H1 (cell line): ENCODE measurements at regions not wholly inside any gene's neighbourhood (a gene's known extent, or its start where the extent isn't known, plus 50 kb on each side); places are given as distances from the start of the nearest gene placed in this dataset.

Experiments
- CTCF ChIA-PET: fragments of 300-600 bp; sonication (Branson Sonifier 250); formaldehyde crosslinking; loops from one replicate; lab custom pipeline; 2021; ENCODE audit not compliant: partially characterized antibody; lab: Charles Lee
- POLR2A ChIA-PET: fragments of 300-600 bp; sonication (Branson Sonifier 250); formaldehyde crosslinking; loops from one replicate; lab custom pipeline; 2021; ENCODE audit warnings: inconsistent platforms; ENCODE audit not compliant: partially characterized antibody; lab: Charles Lee
- DNase-seq, 2 experiments: peaks; one replicate each; pipeline versions ENCODE4 v3.0.0 to v3.0.0-alpha.2; 2010 to 2022; ENCODE audit warnings: low spot score in 2 of 2, low read depth in 1 of 2, mixed read lengths in 1 of 2
- FAIRE-seq: peaks from 2 replicates; lab custom pipeline; 2011; peaks lifted over from hg19 to GRCh38; lab: Jason Lieb, UNC
- H2AFZ ChIP-seq: 2 replicates; pipeline ENCODE4 v1.8.1; 2012; ENCODE audit warnings: low read length, inconsistent platforms
- H2AK5ac ChIP-seq: 2 replicates; pipeline ENCODE4 v1.6.1; 2013; ENCODE audit warnings: low read depth, low read length
- H2BK120ac ChIP-seq: replicated peaks from 2 replicates; pipeline ENCODE3; 2013; ENCODE audit warnings: low read depth, low read length, inconsistent platforms
- H2BK12ac ChIP-seq: 2 replicates; pipeline ENCODE4 v1.6.1; 2013; ENCODE audit warnings: low read depth, low read length
- H2BK15ac ChIP-seq: 2 replicates; pipeline ENCODE4 v1.6.1; 2013; ENCODE audit warnings: low read length
- H2BK20ac ChIP-seq: 2 replicates; pipeline ENCODE4 v1.6.1; 2013; ENCODE audit warnings: low read length
- H2BK5ac ChIP-seq: 2 replicates; pipeline ENCODE4 v1.6.1; 2013; ENCODE audit warnings: low read depth, low read length
- H3K14ac ChIP-seq: 2 replicates; pipeline ENCODE4 v1.6.1; 2013; ENCODE audit warnings: inconsistent platforms; ENCODE audit not compliant: insufficient read length
- H3K18ac ChIP-seq: 2 replicates; pipeline ENCODE4 v1.6.1; 2013; ENCODE audit warnings: low read length; ENCODE audit errors: extremely low read depth
- H3K23ac ChIP-seq: 2 replicates; pipeline ENCODE4 v1.6.1; 2013; ENCODE audit warnings: inconsistent platforms; ENCODE audit not compliant: insufficient read length
- H3K23me2 ChIP-seq: 2 replicates; pipeline ENCODE4 v1.6.1; 2013; ENCODE audit warnings: low read depth, low read length
- H3K27ac ChIP-seq: 2 replicates; pipeline ENCODE4 v1.6.1; 2011; ENCODE audit warnings: low read depth, low read length, inconsistent platforms
- H3K27me3 ChIP-seq, 4 experiments: replicated peaks in 1 of 4; 1 replicate in 1 of 4; 2 replicates in 3 of 4; pipeline versions ENCODE4 v1.6.1 to v1.8.1; 2011 to 2013; ENCODE audit warnings: low read length in 3 of 4, mild to moderate bottlenecking in 3 of 4, inconsistent platforms in 2 of 4, mixed read lengths in 2 of 4, moderate library complexity in 1 of 4; ENCODE audit not compliant: control insufficient read depth in 3 of 4, insufficient read depth in 3 of 4; ENCODE audit errors: extremely low read depth in 1 of 4
- H3K36me3 ChIP-seq, 4 experiments: 2 replicates each; pipeline versions ENCODE4 v1.6.1 to v1.8.1; 2011 to 2013; ENCODE audit warnings: mild to moderate bottlenecking in 4 of 4, low read length in 3 of 4, moderate library complexity in 2 of 4, control low read depth in 1 of 4, inconsistent platforms in 1 of 4; ENCODE audit not compliant: insufficient read depth in 4 of 4, control insufficient read depth in 2 of 4
- H3K4ac ChIP-seq: replicated peaks from 2 replicates; pipeline ENCODE3; 2013; ENCODE audit warnings: low read length, low read depth, mixed read lengths, inconsistent platforms; ENCODE audit not compliant: insufficient read length
- H3K4me1 ChIP-seq, 4 experiments: replicated peaks in 1 of 4; 1 replicate in 1 of 4; 2 replicates in 3 of 4; pipeline versions ENCODE4 v1.6.1 to v1.8.1; 2011 to 2013; ENCODE audit warnings: low read length in 3 of 4, inconsistent platforms in 2 of 4, mixed read lengths in 1 of 4; ENCODE audit not compliant: insufficient read depth in 4 of 4, control insufficient read depth in 3 of 4
- H3K4me2 ChIP-seq, 2 experiments: 2 replicates each; pipeline versions ENCODE4 v1.6.1 to v1.8.1; 2011 to 2013; ENCODE audit warnings: low read depth in 2 of 2, low read length in 2 of 2, control low read depth in 1 of 2, inconsistent platforms in 1 of 2, mild to moderate bottlenecking in 1 of 2; ENCODE audit not compliant: insufficient read depth in 1 of 2
- H3K4me3 ChIP-seq, 4 experiments: fragments of 200-600, 300-600 bp in 1 of 4; sonication (generic), shearing (Covaris generic), sonication (Bioruptor Twin) in 1 of 4; 2 replicates each; pipeline versions ENCODE4 v1.5.1 to v1.8.1; 2011 to 2016; ENCODE audit warnings: low read length in 4 of 4, low read depth in 3 of 4, control low read depth in 2 of 4, inconsistent platforms in 2 of 4, mild to moderate bottlenecking in 2 of 4, mixed read lengths in 1 of 4, moderate library complexity in 1 of 4; ENCODE audit not compliant: insufficient read depth in 2 of 4; ENCODE audit errors: extremely low read depth in 1 of 4
- H3K56ac ChIP-seq: replicated peaks from 2 replicates; pipeline ENCODE3; 2013; ENCODE audit warnings: low read depth, mild to moderate bottlenecking, mixed read lengths, low read length, inconsistent platforms; ENCODE audit not compliant: insufficient read length
- H3K79me1 ChIP-seq: 2 replicates; pipeline ENCODE4 v1.6.1; 2013; ENCODE audit warnings: low read depth, low read length, control low read depth
- H3K79me2 ChIP-seq, 2 experiments: 2 replicates each; pipeline versions ENCODE4 v1.6.1 to v1.8.1; 2012 to 2013; ENCODE audit warnings: low read length in 2 of 2, mild to moderate bottlenecking in 2 of 2, inconsistent platforms in 1 of 2; ENCODE audit not compliant: insufficient read depth in 2 of 2, control insufficient read depth in 1 of 2
- H3K9ac ChIP-seq, 4 experiments: replicated peaks in 1 of 4; 1 replicate in 1 of 4; 2 replicates in 3 of 4; pipeline versions ENCODE4 v1.6.1 to v1.8.1; 2011 to 2013; ENCODE audit warnings: low read depth in 3 of 4, low read length in 3 of 4, control low read depth in 2 of 4, mild to moderate bottlenecking in 2 of 4, moderate library complexity in 2 of 4, inconsistent platforms in 1 of 4; ENCODE audit errors: extremely low read depth in 1 of 4
- H3K9me3 ChIP-seq, 2 experiments: 2 replicates each; pipeline versions ENCODE4 v1.6.1 to v1.8.1; 2012 to 2013; ENCODE audit warnings: mild to moderate bottlenecking in 2 of 2, moderate library complexity in 2 of 2, control low read depth in 1 of 2, inconsistent platforms in 1 of 2, low read depth in 1 of 2, low read length in 1 of 2, mixed read lengths in 1 of 2; ENCODE audit not compliant: insufficient read depth in 2 of 2
- H4K20me1 ChIP-seq, 2 experiments: replicated peaks in 1 of 2; 2 replicates each; pipeline versions ENCODE3 to v1.8.1; 2011 to 2013; ENCODE audit warnings: inconsistent platforms in 2 of 2, low read length in 2 of 2, mild to moderate bottlenecking in 1 of 2; ENCODE audit not compliant: insufficient read depth in 2 of 2, control insufficient read depth in 1 of 2
- H4K5ac ChIP-seq: 2 replicates; pipeline ENCODE4 v1.6.1; 2013; ENCODE audit warnings: low read length, low read depth, mixed read lengths, inconsistent platforms; ENCODE audit not compliant: insufficient read length
- H4K8ac ChIP-seq: 2 replicates; pipeline ENCODE4 v1.8.0; 2013; ENCODE audit warnings: mild to moderate bottlenecking, moderate library complexity, low read length, inconsistent platforms; ENCODE audit not compliant: insufficient read depth; ENCODE audit errors: extremely low read depth
- H4K91ac ChIP-seq: replicated peaks from 2 replicates; pipeline ENCODE3; 2013; ENCODE audit warnings: low read length, mixed read lengths, inconsistent platforms; ENCODE audit not compliant: insufficient read length
- ASH2L ChIP-seq: fragments of 200-600, 300-600 bp; sonication (generic); IDR thresholded peaks from one replicate; pipeline ENCODE4 v1.7.1; 2017; ENCODE audit warnings: low read length
- BACH1 ChIP-seq: IDR thresholded peaks from 2 replicates; pipeline ENCODE4 v1.6.1; 2012; ENCODE audit warnings: low read length, improper control_type of control experiment
- EP300 ChIP-seq, 2 experiments: IDR thresholded peaks; 1 replicate in 1 of 2; 2 replicates in 1 of 2; pipeline ENCODE4 v1.6.1; 2011 to 2012; ENCODE audit warnings: low read depth in 2 of 2, low read length in 2 of 2, mild to moderate bottlenecking in 2 of 2, borderline replicate concordance in 1 of 2, inconsistent platforms in 1 of 2, moderate library complexity in 1 of 2
- NRF1 ChIP-seq: IDR thresholded peaks from 2 replicates; pipeline ENCODE4 v1.6.1; 2011; ENCODE audit warnings: mild to moderate bottlenecking, low read depth, low read length, improper control_type of control experiment
- RXRA ChIP-seq: IDR thresholded peaks from 2 replicates; pipeline ENCODE4 v1.6.1; 2011; ENCODE audit warnings: low read depth, mild to moderate bottlenecking, low read length, moderate library complexity; ENCODE audit not compliant: insufficient read depth
- SAP30 ChIP-seq: fragments of 300-600 bp; sonication (generic); IDR thresholded peaks from 2 replicates; pipeline ENCODE4 v1.7.1; 2012; ENCODE audit warnings: low read length, moderate library complexity, mild to moderate bottlenecking, inconsistent platforms; ENCODE audit not compliant: insufficient read depth, insufficient replicate concordance
- WGBS, 2 experiments: shearing (Covaris generic) in 1 of 2; methylation state at CpG; one replicate each; pipeline versions ENCODE4 v1.1.6 to v1.1.7; 2013 to 2015; ENCODE audit warnings: low lambda C conversion rate in 2 of 2, mixed read lengths in 2 of 2, inconsistent platforms in 1 of 2, low coverage in 1 of 2, missing lambda C conversion rate in 1 of 2; ENCODE audit not compliant: insufficient replicate concordance in 2 of 2, insufficient coverage in 1 of 2, insufficient read length in 1 of 2; ENCODE audit errors: extremely low coverage in 1 of 2, missing lambda C conversion rate in 1 of 2; 5-methylcytosine and 5-hydroxymethylcytosine counted together
- TF ChIP-seq, protein P1 (sequence below): IDR thresholded peaks from 2 replicates; pipeline ENCODE4 v1.6.1; 2011; ENCODE audit warnings: low read depth, mild to moderate bottlenecking, low read length; ENCODE audit not compliant: insufficient read depth

DNA sequence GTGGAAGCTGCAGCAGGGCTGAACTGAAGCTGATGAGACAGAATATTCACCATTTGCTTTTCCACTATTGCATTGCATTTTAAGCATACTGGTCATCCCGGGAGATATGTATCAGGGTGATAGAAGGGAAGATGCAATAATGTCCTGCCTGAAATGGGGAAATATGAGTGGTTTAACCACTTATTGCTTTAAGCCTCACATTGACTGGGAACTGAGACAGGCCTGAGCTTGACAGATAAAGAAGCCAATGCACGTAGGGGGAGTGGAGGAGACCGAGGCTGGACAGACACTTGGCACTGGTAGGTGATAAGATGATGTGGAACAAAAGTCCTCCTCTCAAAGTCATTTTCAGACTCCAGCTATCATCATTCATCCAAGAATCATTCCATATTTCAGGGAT, 911.7 kb upstream of the NCAM2 start:
- ChIA-PET POLR2A (no interaction called here), CTCF (no interaction called here)
- Histone ChIP-seq H3K18ac (no peak overlapping the region), H4K91ac (no peak overlapping the region), H3K23me2 (no peaks in the 10 kb centered on the region; the same call in 1 of the 2 replicates), H3K23ac (no peak overlapping the region), H3K14ac (no peak overlapping the region), H4K5ac (no peak overlapping the region), H4K8ac (no peak overlapping the region), H3K27ac (no peak overlapping the region), H3K4me2 (no peak overlapping the region), H2BK15ac (no peak overlapping the region), H2BK12ac (no peak overlapping the region), H3K9me3 (no peaks in the 10 kb centered on the region), H2BK5ac (no peak overlapping the region), H3K4me1 (no peaks in the 10 kb centered on the region), H2BK120ac (no peak overlapping the region), H2BK20ac (no peak overlapping the region), H3K4ac (no peak overlapping the region), H3K27me3 (no peaks in the 10 kb centered on the region), H3K79me2 (no peaks in the 10 kb centered on the region), H3K9ac (no peak overlapping the region), H3K79me1 (no peaks in the 10 kb centered on the region), H4K20me1 (no peaks in the 10 kb centered on the region), H2AFZ (no peak overlapping the region), H3K4me3 (no peak overlapping the region), H2AK5ac (no peak overlapping the region), H3K56ac (no peak overlapping the region), H3K36me3 (no peaks in the 10 kb centered on the region)
- TF ChIP-seq EP300 (IDR thresholded peaks at IDR 0.05; ENCODE audit: borderline replicate concordance in 1 of 2, low read depth in 2 of 2, low read length in 2 of 2) (no peak), SAP30 (no peak), RXRA (no peak), ASH2L (no peak), BACH1 (no peak), NRF1 (no peak)
- TF ChIP-seq, protein P1, sequence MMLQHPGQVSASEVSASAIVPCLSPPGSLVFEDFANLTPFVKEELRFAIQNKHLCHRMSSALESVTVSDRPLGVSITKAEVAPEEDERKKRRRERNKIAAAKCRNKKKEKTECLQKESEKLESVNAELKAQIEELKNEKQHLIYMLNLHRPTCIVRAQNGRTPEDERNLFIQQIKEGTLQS: no peak
- FAIRE-seq: no peak
- WGBS, 2 experiments: 96% methylated on average over 3 of the region's 3 CpGs; no CpG with 5 or more reads in 1 of the 2 experiments
- no peak for DNase-seq
